ENCODE measurements at regions not wholly inside any gene's neighbourhood (a gene's known extent, or its start where the extent isn't known, plus 50 kb on each side); places are given as distances from the start of the nearest gene placed in this dataset.

DNA sequence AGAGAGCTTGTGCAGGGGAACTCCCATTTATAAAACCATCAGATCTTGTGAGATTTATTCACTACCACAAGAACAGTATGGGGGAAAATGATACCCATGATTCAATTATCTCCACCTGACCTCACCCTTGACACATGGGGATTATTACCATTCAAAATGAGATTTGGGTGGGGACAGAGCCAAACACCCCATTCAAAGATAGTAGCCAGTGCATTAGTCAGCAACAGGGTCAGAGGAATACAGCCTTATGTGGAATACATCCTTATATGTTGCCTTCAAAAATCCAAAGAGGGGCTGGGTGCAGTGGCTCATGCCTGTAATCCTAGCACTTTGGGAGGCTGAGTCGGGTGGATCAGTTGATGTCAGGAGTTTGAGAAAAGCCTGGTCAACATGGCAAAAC is 563.2 kb downstream of the CCDC171 start:
- TF ChIP-seq, protein P1, sequence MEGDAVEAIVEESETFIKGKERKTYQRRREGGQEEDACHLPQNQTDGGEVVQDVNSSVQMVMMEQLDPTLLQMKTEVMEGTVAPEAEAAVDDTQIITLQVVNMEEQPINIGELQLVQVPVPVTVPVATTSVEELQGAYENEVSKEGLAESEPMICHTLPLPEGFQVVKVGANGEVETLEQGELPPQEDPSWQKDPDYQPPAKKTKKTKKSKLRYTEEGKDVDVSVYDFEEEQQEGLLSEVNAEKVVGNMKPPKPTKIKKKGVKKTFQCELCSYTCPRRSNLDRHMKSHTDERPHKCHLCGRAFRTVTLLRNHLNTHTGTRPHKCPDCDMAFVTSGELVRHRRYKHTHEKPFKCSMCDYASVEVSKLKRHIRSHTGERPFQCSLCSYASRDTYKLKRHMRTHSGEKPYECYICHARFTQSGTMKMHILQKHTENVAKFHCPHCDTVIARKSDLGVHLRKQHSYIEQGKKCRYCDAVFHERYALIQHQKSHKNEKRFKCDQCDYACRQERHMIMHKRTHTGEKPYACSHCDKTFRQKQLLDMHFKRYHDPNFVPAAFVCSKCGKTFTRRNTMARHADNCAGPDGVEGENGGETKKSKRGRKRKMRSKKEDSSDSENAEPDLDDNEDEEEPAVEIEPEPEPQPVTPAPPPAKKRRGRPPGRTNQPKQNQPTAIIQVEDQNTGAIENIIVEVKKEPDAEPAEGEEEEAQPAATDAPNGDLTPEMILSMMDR (conservative IDR thresholded peaks at IDR 0.05; ENCODE audit: low read length), result no peak
- no peak for TF ChIP-seq EZH2phosphoT487 (IDR thresholded peaks at IDR 0.05; ENCODE audit: borderline replicate concordance, low read depth, low read length)
- CTCF ChIA-PET (ENCODE audit: unreplicated experiment), result no interaction called here
- intact Hi-C loops (cut with micrococcal nuclease; ENCODE audit: unreplicated experiment), result no loop called here

GRCh38 chr9:16118043-16118442 is 565.2 kb downstream of the CCDC171 start:
- Histone ChIP-seq H3K4me3 (ENCODE audit: low read depth, low read length, poor library complexity, severe bottlenecking) (no peak overlapping the region), H3K9me2 (ENCODE audit: insufficient read depth, low read length) (no peaks in the 10 kb centered on the region), H2AFZ (ENCODE audit: low read length) (no peak overlapping the region), H3K9me3 (ENCODE audit: low read length) (no peaks in the 10 kb centered on the region), H3K4me1 (ENCODE audit: insufficient read depth, low read length, poor library complexity, severe bottlenecking) (no peaks in the 10 kb centered on the region), H3K36me3 (ENCODE audit: insufficient read depth, low read length) (no peaks in the 10 kb centered on the region), H4K20me1 (ENCODE audit: insufficient read depth, low read length) (no peaks in the 10 kb centered on the region), H3K27ac (ENCODE audit: low read depth, low read length, poor library complexity, severe bottlenecking) (no peak overlapping the region), H3K4me2 (ENCODE audit: low read length) (no peak overlapping the region), H3K79me2 (ENCODE audit: insufficient read depth, low read depth, low read length) (no peaks in the 10 kb centered on the region)
- ChIA-PET CTCF (ENCODE audit: unreplicated experiment) (no interaction called here), POLR2A (no interaction called here)
- DNase-seq (ENCODE audit: low spot score), result no peak
- BruUV-seq (replicated peaks), result no TSS peak
- no peak for TF ChIP-seq EZH2phosphoT487 (IDR thresholded peaks at IDR 0.05; ENCODE audit: borderline replicate concordance, low read depth, low read length)
- TF ChIP-seq, protein P1 (conservative IDR thresholded peaks at IDR 0.05; ENCODE audit: low read length), result no peak
- intact Hi-C loops (cut with micrococcal nuclease; ENCODE audit: unreplicated experiment), result no loop called here

More for the DNA sequence above, 563.2 kb downstream of the CCDC171 start:
- Histone ChIP-seq H3K9me2 (ENCODE audit: insufficient read depth, low read length) (no peaks in the 10 kb centered on the region), H4K20me1 (ENCODE audit: insufficient read depth, low read length) (no peaks in the 10 kb centered on the region), H2AFZ (ENCODE audit: low read length) (no peak overlapping the region), H3K36me3 (ENCODE audit: insufficient read depth, low read length) (no peaks in the 10 kb centered on the region), H3K27ac (ENCODE audit: low read depth, low read length, poor library complexity, severe bottlenecking) (no peak overlapping the region), H3K4me1 (ENCODE audit: insufficient read depth, low read length, poor library complexity, severe bottlenecking) (no peaks in the 10 kb centered on the region), H3K4me3 (ENCODE audit: low read depth, low read length, poor library complexity, severe bottlenecking) (no peak overlapping the region), H3K79me2 (ENCODE audit: insufficient read depth, low read depth, low read length) (no peaks in the 10 kb centered on the region), H3K4me2 (ENCODE audit: low read length) (no peak overlapping the region), H3K9me3 (ENCODE audit: low read length) (no peaks in the 10 kb centered on the region)
- no peak for DNase-seq (ENCODE audit: low spot score)
- BruUV-seq (replicated peaks), result no TSS peak
- POLR2A ChIA-PET, result no interaction called here

DNA sequence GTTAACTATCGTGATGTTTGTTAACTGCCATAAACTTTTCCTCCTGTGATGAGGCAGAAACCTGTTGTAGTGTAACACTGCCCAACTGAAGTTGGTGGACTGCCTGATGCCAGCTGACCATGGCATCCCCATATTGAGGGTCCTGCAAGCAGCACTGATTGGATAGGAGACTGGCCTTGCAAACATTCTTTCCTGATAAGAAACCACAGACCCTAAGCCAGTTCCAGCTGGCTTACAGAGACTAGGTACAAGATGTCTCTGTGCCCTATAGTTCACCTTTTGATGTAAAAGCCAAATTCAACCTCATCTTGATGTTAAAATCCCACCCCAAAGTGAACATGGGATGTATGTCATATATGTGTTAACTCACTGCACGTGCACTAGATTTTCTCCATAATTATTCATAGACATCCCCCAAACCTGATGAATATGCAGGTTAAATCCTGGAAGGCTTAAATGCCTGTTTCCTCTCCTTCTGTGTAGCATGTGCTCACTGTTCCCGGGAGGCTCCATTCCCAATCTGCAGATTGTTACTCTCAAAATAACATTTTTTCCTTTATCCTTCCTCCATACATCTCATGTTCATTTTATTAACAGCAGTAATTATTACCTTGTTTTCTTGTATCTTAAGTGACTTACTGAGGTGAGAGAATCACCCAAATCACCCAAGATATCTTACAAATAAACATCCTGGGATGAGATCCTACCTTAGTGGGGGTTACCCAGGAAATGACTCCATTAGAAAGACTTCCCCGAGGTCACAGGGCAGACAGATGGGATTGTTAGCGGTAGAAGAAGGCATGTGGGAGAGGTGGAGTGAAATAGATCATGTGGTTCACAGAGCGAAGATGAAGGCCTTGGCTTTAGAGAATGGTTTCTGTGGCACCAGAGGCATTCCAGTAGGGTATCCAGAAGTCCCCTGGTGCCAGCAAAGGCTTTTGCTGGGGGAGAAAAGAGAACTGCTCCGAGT is 566.7 kb downstream of the CCDC171 start:
- POLR2A ChIA-PET, result interaction anchor here (0.8 kb wide), 1 partner anchor 317 kb away, joined by 3 read pairs; no protein-coding TSS in a partner anchor
- Histone ChIP-seq H3K4me3 (ENCODE audit: low read depth, low read length, poor library complexity, severe bottlenecking) (no peak overlapping the region), H3K79me2 (ENCODE audit: insufficient read depth, low read depth, low read length) (no peaks in the 10 kb centered on the region), H3K4me1 (ENCODE audit: insufficient read depth, low read length, poor library complexity, severe bottlenecking) (no peaks in the 10 kb centered on the region), H3K9me3 (ENCODE audit: low read length) (no peaks in the 10 kb centered on the region), H3K27ac (ENCODE audit: low read depth, low read length, poor library complexity, severe bottlenecking) (no peak overlapping the region), H3K36me3 (ENCODE audit: insufficient read depth, low read length) (no peaks in the 10 kb centered on the region), H3K4me2 (ENCODE audit: low read length) (no peak overlapping the region), H4K20me1 (ENCODE audit: insufficient read depth, low read length) (no peaks in the 10 kb centered on the region), H3K9me2 (ENCODE audit: insufficient read depth, low read length) (no peaks in the 10 kb centered on the region), H2AFZ (ENCODE audit: low read length) (no peak overlapping the region)
- DNase-seq (ENCODE audit: low spot score), result no peak
- BruUV-seq (replicated peaks), result no TSS peak
- intact Hi-C loops (cut with micrococcal nuclease; ENCODE audit: unreplicated experiment), result no loop called here
- CTCF ChIA-PET (ENCODE audit: unreplicated experiment), result no interaction called here
- TF ChIP-seq, protein P1 (conservative IDR thresholded peaks at IDR 0.05; ENCODE audit: low read length), result no peak
- TF ChIP-seq EZH2phosphoT487 (IDR thresholded peaks at IDR 0.05; ENCODE audit: borderline replicate concordance, low read depth, low read length), result no peak
